WTC11 (cell line): ENCODE measurements at regions not wholly inside any gene's neighbourhood (a gene's known extent, or its start where the extent isn't known, plus 50 kb on each side); places are given as distances from the start of the nearest gene placed in this dataset.
A peak's percentile ranks its signal among the peaks of the same experiment; 100 is the strongest.

Source experiments
- ATF6 ChIP-seq: sonication (generic); formaldehyde crosslinking; IDR thresholded peaks from 2 replicates; pipeline ENCODE4 v1.8.1; 2023; ENCODE audit warnings: mild to moderate bottlenecking, missing genetic modification reagents
- CTCF ChIP-seq: fragments of 200-600 bp; IDR thresholded peaks from 2 replicates; pipeline ENCODE4 v1.8.0; 2022; ENCODE audit warnings: antibody characterized with exemption
- E2F5 ChIP-seq: sonication (generic); formaldehyde crosslinking; IDR thresholded peaks from 2 replicates; pipeline ENCODE4 v1.8.1; 2022; ENCODE audit warnings: mild to moderate bottlenecking, moderate library complexity, missing genetic modification reagents
- ELF4 ChIP-seq: sonication (generic); formaldehyde crosslinking; IDR thresholded peaks from 2 replicates; pipeline ENCODE4 v1.8.1; 2022; ENCODE audit warnings: low read depth, mild to moderate bottlenecking, moderate library complexity, missing genetic modification reagents
- NR1H2 ChIP-seq: sonication (generic); formaldehyde crosslinking; IDR thresholded peaks from 2 replicates; pipeline ENCODE4 v1.9.0; 2021; ENCODE audit warnings: mild to moderate bottlenecking, moderate library complexity, missing genetic modification reagents
- PRDM15 ChIP-seq: sonication (generic); formaldehyde crosslinking; IDR thresholded peaks from 2 replicates; pipeline ENCODE4 v1.8.0; 2022; ENCODE audit warnings: missing genetic modification reagents
- SOX15 ChIP-seq: fragments of 250-450 bp; sonication (Bioruptor Pico); IDR thresholded peaks from 2 replicates; pipeline ENCODE4 v1.9.0; 2021; ENCODE audit warnings: mild to moderate bottlenecking
- USF2 ChIP-seq: sonication (generic); formaldehyde crosslinking; IDR thresholded peaks from 2 replicates; pipeline ENCODE4 v1.8.1; 2023; ENCODE audit warnings: mild to moderate bottlenecking, missing genetic modification reagents, moderate library complexity
- ZBTB21 ChIP-seq: sonication (generic); formaldehyde crosslinking; IDR thresholded peaks from 2 replicates; pipeline ENCODE4 v1.8.1; 2023; ENCODE audit warnings: mild to moderate bottlenecking, missing genetic modification reagents, borderline replicate concordance
- ZNF317 ChIP-seq: sonication (generic); formaldehyde crosslinking; IDR thresholded peaks from 2 replicates; pipeline ENCODE4 v1.8.1; 2023; ENCODE audit warnings: low read depth, mild to moderate bottlenecking, moderate library complexity, missing genetic modification reagents, borderline replicate concordance
- ZNF671 ChIP-seq: fragments of 250-450 bp; sonication (Bioruptor Pico); IDR thresholded peaks from 2 replicates; pipeline ENCODE4 v1.8.0; 2021; ENCODE audit warnings: mild to moderate bottlenecking
- TF ChIP-seq, protein P1 (sequence below): sonication (generic); formaldehyde crosslinking; conservative IDR thresholded peaks from 2 replicates; pipeline ENCODE4 v1.8.1; 2022; ENCODE audit warnings: mild to moderate bottlenecking, missing genetic modification reagents
- TF ChIP-seq, protein P2 (sequence below): sonication (generic); formaldehyde crosslinking; IDR thresholded peaks from 2 replicates; pipeline ENCODE4 v1.8.1; 2022; ENCODE audit warnings: low read depth, mild to moderate bottlenecking, moderate library complexity, missing genetic modification reagents, borderline replicate concordance

DNA sequence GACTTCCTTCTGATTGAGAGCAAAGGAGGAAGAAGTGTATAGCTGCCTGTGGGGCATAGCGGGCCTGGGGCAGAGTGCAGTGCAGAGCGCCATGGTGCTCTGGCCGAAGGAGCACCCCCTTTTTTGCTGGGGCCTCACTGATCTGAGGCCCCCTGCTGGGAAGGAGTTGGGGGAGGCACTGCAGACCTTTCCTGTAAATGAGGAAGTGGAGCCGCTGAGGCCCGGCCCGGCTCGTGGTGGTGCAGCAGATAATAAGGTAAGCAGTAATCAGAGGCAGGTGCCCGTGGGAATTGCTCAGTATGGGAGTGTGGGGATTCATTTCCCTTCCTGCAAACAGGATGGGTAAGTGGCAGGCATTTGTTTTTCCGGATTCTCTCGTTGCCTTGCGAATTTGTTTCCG is 373.7 kb upstream of the MKI67 start:
- TF ChIP-seq ZNF317 (peak; percentile 45; the same call in 1 of the 2 replicates), NR1H2 (no peak), CTCF (no peak), ATF6 (CRISPR knock-in tag) (no peak), E2F5 (CRISPR knock-in tag) (no peak), USF2 (CRISPR knock-in tag) (no peak), PRDM15 (no peak), ELF4 (CRISPR knock-in tag) (no peak), ZBTB21 (no peak), ZNF671 (CRISPR knock-in tag) (no peak), SOX15 (CRISPR knock-in tag) (no peak)
- TF ChIP-seq, protein P1, sequence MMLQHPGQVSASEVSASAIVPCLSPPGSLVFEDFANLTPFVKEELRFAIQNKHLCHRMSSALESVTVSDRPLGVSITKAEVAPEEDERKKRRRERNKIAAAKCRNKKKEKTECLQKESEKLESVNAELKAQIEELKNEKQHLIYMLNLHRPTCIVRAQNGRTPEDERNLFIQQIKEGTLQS (CRISPR knock-in tag) = no peak
- TF ChIP-seq, protein P2, sequence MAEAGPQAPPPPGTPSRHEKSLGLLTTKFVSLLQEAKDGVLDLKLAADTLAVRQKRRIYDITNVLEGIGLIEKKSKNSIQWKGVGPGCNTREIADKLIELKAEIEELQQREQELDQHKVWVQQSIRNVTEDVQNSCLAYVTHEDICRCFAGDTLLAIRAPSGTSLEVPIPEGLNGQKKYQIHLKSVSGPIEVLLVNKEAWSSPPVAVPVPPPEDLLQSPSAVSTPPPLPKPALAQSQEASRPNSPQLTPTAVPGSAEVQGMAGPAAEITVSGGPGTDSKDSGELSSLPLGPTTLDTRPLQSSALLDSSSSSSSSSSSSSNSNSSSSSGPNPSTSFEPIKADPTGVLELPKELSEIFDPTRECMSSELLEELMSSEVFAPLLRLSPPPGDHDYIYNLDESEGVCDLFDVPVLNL = no peak
